ENCODE measurements at regions not wholly inside any gene's neighbourhood (a gene's known extent, or its start where the extent isn't known, plus 50 kb on each side); places are given as distances from the start of the nearest gene placed in this dataset.

- TF ChIP-seq, protein P1, sequence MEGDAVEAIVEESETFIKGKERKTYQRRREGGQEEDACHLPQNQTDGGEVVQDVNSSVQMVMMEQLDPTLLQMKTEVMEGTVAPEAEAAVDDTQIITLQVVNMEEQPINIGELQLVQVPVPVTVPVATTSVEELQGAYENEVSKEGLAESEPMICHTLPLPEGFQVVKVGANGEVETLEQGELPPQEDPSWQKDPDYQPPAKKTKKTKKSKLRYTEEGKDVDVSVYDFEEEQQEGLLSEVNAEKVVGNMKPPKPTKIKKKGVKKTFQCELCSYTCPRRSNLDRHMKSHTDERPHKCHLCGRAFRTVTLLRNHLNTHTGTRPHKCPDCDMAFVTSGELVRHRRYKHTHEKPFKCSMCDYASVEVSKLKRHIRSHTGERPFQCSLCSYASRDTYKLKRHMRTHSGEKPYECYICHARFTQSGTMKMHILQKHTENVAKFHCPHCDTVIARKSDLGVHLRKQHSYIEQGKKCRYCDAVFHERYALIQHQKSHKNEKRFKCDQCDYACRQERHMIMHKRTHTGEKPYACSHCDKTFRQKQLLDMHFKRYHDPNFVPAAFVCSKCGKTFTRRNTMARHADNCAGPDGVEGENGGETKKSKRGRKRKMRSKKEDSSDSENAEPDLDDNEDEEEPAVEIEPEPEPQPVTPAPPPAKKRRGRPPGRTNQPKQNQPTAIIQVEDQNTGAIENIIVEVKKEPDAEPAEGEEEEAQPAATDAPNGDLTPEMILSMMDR (conservative IDR thresholded peaks at IDR 0.05), result no peak
- no peak for TF ChIP-seq ZFX (IDR thresholded peaks at IDR 0.05)
Observed at GRCh38 chr4:182015893-182016292, 227.3 kb upstream of the TENM3 start.

GRCh38 chr4:182017038-182017437, 226.2 kb upstream of the TENM3 start:
- no peak for TF ChIP-seq ZFX (IDR thresholded peaks at IDR 0.05)
- TF ChIP-seq, protein P1 (conservative IDR thresholded peaks at IDR 0.05), result no peak
- no peak overlapping the region for H3K27ac ChIP-seq

More at GRCh38 chr4:182015893-182016292, 227.3 kb upstream of the TENM3 start:
- no peak overlapping the region for H3K27ac ChIP-seq

GRCh38 chr4:182018691-182019090, 224.5 kb upstream of the TENM3 start:
- H3K27ac ChIP-seq, result no peak overlapping the region
- TF ChIP-seq ZFX (IDR thresholded peaks at IDR 0.05), result no peak
- TF ChIP-seq, protein P1 (conservative IDR thresholded peaks at IDR 0.05), result no peak

- TF ChIP-seq, protein P1 (conservative IDR thresholded peaks at IDR 0.05), result no peak
- no peak for TF ChIP-seq ZFX (IDR thresholded peaks at IDR 0.05)
Observed at GRCh38 chr4:182019148-182019652, 224.0 kb upstream of the TENM3 start.

GRCh38 chr4:182022909-182023308, 220.3 kb upstream of the TENM3 start:
- no peak for TF ChIP-seq ZFX (IDR thresholded peaks at IDR 0.05)
- TF ChIP-seq, protein P1 (conservative IDR thresholded peaks at IDR 0.05), result no peak
- no peak overlapping the region for H3K27ac ChIP-seq

More at GRCh38 chr4:182019148-182019652, 224.0 kb upstream of the TENM3 start:
- H3K27ac ChIP-seq, result no peak overlapping the region

DNA sequence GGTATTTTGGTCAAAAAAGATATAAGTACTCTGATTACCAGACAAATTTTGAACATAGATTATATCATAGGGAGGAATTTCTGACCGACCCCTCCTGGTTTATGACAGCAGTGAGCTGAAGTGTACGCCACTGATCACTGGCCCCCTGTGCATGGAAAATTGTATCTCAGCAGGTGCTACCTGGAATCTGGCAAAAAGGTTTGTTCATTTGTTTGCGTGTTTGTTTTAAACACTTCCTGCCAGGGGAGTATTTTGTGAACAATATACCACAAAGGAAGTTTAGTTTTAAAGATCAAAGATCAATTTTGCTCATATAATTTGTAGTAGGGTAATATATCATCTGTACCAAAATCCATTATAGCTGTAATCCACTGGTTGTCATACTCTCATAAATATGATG, 219.7 kb upstream of the TENM3 start:
- no peak overlapping the region for H3K27ac ChIP-seq
- TF ChIP-seq, protein P1 (conservative IDR thresholded peaks at IDR 0.05), result no peak
- no peak for TF ChIP-seq ZFX (IDR thresholded peaks at IDR 0.05)

- H3K27ac ChIP-seq, result no peak overlapping the region
- TF ChIP-seq ZFX (IDR thresholded peaks at IDR 0.05), result no peak
- TF ChIP-seq, protein P1 (conservative IDR thresholded peaks at IDR 0.05), result no peak
Observed at GRCh38 chr4:182042945-182043344, 200.3 kb upstream of the TENM3 start.

All from C4-2B (cell line).